HEK293 (cell line): ENCODE measurements at regions not wholly inside any gene's neighbourhood (a gene's known extent, or its start where the extent isn't known, plus 50 kb on each side); places are given as distances from the start of the nearest gene placed in this dataset.

Experiments
- CTCF ChIA-PET: fragments of 350-600 bp; formaldehyde crosslinking; extraction: SDS; loops from one replicate; lab custom pipeline; 2021; ENCODE audit warnings: antibody characterized with exemption; lab: Yijun Ruan, JAX
- POLR2A ChIA-PET: fragments of 300-600 bp; formaldehyde crosslinking; extraction: SDS; loops from one replicate; lab custom pipeline; 2020; ENCODE audit warnings: antibody characterized with exemption, inconsistent platforms; lab: Yijun Ruan, JAX
- H3K27ac ChIP-seq: fragments of 200-500 bp; sonication (Bioruptor generic); 2 replicates; pipeline ENCODE4 v1.5.1; 2014; ENCODE audit warnings: low read depth, low read length, control low read depth, inconsistent platforms; ENCODE audit errors: extremely low read depth
- H3K36me3 ChIP-seq, 2 experiments: fragments of 200-500 bp in 1 of 2; sonication (Bioruptor generic) in 1 of 2; 1 replicate in 1 of 2; 2 replicates in 1 of 2; pipeline ENCODE4 v1.5.1; 2014 to 2017; ENCODE audit warnings: inconsistent platforms in 2 of 2, low read length in 2 of 2; ENCODE audit not compliant: control insufficient read depth in 2 of 2, insufficient read depth in 1 of 2
- H3K4me1 ChIP-seq: fragments of 200-500 bp; sonication (Bioruptor generic); 2 replicates; pipeline ENCODE4 v1.5.1; 2014; ENCODE audit warnings: mild to moderate bottlenecking, low read length, inconsistent platforms; ENCODE audit not compliant: control insufficient read depth, insufficient read depth
- H3K4me3 ChIP-seq: 2 replicates; pipeline ENCODE4 v1.5.1; 2011; ENCODE audit warnings: low read depth, mild to moderate bottlenecking, control low read depth, low read length, moderate library complexity
- H3K9me3 ChIP-seq: fragments of 200-500 bp; sonication (Bioruptor generic); 2 replicates; pipeline ENCODE4 v1.5.1; 2014; ENCODE audit warnings: low read depth, low read length, inconsistent platforms; ENCODE audit not compliant: control insufficient read depth, insufficient read depth
- BCL11A ChIP-seq: fragments of 450-650 bp; formaldehyde crosslinking; IDR thresholded peaks from 2 replicates; pipeline ENCODE4 v1.5.1; 2016; ENCODE audit warnings: low read depth, missing biosample characterization, missing genetic modification characterization
- SALL2 ChIP-seq: fragments of 450-650 bp; formaldehyde crosslinking; IDR thresholded peaks from 2 replicates; pipeline ENCODE4 v1.5.0; 2017; ENCODE audit warnings: missing biosample characterization, mild to moderate bottlenecking, missing genetic modification characterization, borderline replicate concordance
- SP7 ChIP-seq: fragments of 450-650 bp; formaldehyde crosslinking; IDR thresholded peaks from 2 replicates; pipeline ENCODE4 v1.5.1; 2016; ENCODE audit warnings: missing biosample characterization, missing genetic modification characterization
- TRIM28 ChIP-seq: IDR thresholded peaks from 2 replicates; pipeline ENCODE4 v1.6.1; 2011; ENCODE audit warnings: low read length, control low read depth, borderline replicate concordance
- ZBTB20 ChIP-seq: fragments of 450-650 bp; formaldehyde crosslinking; IDR thresholded peaks from 2 replicates; pipeline ENCODE4 v1.5.1; 2016; ENCODE audit warnings: missing biosample characterization, missing genetic modification characterization
- ZNF311 ChIP-seq: fragments of 450-650 bp; formaldehyde crosslinking; IDR thresholded peaks from 2 replicates; pipeline ENCODE4 v1.5.1; 2017; ENCODE audit warnings: missing biosample characterization, missing genetic modification characterization, borderline replicate concordance
- ZNF670 ChIP-seq: fragments of 450-650 bp; formaldehyde crosslinking; IDR thresholded peaks from 2 replicates; pipeline ENCODE4 v1.5.1; 2016; ENCODE audit warnings: missing biosample characterization, missing genetic modification characterization, low read depth
- ZNF707 ChIP-seq: fragments of 450-650 bp; formaldehyde crosslinking; IDR thresholded peaks from 2 replicates; pipeline ENCODE4 v1.5.1; 2016; ENCODE audit warnings: missing biosample characterization, missing genetic modification characterization
- TF ChIP-seq, protein P1 (sequence below): fragments of 450-650 bp; formaldehyde crosslinking; conservative IDR thresholded peaks from 2 replicates; pipeline ENCODE4 v1.5.1; 2016; ENCODE audit warnings: low read depth, missing biosample characterization, missing genetic modification characterization
- TF ChIP-seq, protein P2 (sequence below): fragments of 450-650 bp; formaldehyde crosslinking; IDR thresholded peaks from 2 replicates; pipeline ENCODE4 v1.5.1; 2017; ENCODE audit warnings: missing biosample characterization, missing genetic modification characterization
- TF ChIP-seq, protein P3 (sequence below): fragments of 450-650 bp; formaldehyde crosslinking; IDR thresholded peaks from 2 replicates; pipeline ENCODE4 v1.5.1; 2016; ENCODE audit warnings: missing biosample characterization, missing genetic modification characterization, borderline replicate concordance

- TF ChIP-seq ZBTB20, result no peak
- peak; percentile 32; the same call in 1 of the 2 replicates for TF ChIP-seq SP7
- no peak for TF ChIP-seq ZNF707
- peak; percentile 86; the same call in 1 of the 2 replicates for TF ChIP-seq TRIM28
- TF ChIP-seq SALL2 (tag by site-specific recombination), result no peak
- TF ChIP-seq, all 188 proteins: peak for 2
- Histone ChIP-seq H3K27ac (no peak overlapping the region), H3K9me3 (no peaks in the 10 kb centered on the region), H3K36me3 (no peaks in the 10 kb centered on the region), H3K4me3 (no peak overlapping the region), H3K4me1 (no peaks in the 10 kb centered on the region)
- ChIA-PET CTCF (no interaction called here), POLR2A (no interaction called here)
Measured at GRCh38 chr13:80214521-80214991, 126.4 kb downstream of the SPRY2 start.

- TF ChIP-seq ZNF670, result no peak
- no peak for TF ChIP-seq BCL11A (tag by site-specific recombination)
- TF ChIP-seq, protein P1, sequence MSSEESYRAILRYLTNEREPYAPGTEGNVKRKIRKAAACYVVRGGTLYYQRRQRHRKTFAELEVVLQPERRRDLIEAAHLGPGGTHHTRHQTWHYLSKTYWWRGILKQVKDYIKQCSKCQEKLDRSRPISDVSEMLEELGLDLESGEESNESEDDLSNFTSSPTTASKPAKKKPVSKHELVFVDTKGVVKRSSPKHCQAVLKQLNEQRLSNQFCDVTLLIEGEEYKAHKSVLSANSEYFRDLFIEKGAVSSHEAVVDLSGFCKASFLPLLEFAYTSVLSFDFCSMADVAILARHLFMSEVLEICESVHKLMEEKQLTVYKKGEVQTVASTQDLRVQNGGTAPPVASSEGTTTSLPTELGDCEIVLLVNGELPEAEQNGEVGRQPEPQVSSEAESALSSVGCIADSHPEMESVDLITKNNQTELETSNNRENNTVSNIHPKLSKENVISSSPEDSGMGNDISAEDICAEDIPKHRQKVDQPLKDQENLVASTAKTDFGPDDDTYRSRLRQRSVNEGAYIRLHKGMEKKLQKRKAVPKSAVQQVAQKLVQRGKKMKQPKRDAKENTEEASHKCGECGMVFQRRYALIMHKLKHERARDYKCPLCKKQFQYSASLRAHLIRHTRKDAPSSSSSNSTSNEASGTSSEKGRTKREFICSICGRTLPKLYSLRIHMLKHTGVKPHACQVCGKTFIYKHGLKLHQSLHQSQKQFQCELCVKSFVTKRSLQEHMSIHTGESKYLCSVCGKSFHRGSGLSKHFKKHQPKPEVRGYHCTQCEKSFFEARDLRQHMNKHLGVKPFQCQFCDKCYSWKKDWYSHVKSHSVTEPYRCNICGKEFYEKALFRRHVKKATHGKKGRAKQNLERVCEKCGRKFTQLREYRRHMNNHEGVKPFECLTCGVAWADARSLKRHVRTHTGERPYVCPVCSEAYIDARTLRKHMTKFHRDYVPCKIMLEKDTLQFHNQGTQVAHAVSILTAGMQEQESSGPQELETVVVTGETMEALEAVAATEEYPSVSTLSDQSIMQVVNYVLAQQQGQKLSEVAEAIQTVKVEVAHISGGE (tag by site-specific recombination), result no peak
- TF ChIP-seq, protein P2, sequence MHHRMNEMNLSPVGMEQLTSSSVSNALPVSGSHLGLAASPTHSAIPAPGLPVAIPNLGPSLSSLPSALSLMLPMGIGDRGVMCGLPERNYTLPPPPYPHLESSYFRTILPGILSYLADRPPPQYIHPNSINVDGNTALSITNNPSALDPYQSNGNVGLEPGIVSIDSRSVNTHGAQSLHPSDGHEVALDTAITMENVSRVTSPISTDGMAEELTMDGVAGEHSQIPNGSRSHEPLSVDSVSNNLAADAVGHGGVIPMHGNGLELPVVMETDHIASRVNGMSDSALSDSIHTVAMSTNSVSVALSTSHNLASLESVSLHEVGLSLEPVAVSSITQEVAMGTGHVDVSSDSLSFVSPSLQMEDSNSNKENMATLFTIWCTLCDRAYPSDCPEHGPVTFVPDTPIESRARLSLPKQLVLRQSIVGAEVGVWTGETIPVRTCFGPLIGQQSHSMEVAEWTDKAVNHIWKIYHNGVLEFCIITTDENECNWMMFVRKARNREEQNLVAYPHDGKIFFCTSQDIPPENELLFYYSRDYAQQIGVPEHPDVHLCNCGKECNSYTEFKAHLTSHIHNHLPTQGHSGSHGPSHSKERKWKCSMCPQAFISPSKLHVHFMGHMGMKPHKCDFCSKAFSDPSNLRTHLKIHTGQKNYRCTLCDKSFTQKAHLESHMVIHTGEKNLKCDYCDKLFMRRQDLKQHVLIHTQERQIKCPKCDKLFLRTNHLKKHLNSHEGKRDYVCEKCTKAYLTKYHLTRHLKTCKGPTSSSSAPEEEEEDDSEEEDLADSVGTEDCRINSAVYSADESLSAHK (tag by site-specific recombination), result no peak
- TF ChIP-seq, protein P3, sequence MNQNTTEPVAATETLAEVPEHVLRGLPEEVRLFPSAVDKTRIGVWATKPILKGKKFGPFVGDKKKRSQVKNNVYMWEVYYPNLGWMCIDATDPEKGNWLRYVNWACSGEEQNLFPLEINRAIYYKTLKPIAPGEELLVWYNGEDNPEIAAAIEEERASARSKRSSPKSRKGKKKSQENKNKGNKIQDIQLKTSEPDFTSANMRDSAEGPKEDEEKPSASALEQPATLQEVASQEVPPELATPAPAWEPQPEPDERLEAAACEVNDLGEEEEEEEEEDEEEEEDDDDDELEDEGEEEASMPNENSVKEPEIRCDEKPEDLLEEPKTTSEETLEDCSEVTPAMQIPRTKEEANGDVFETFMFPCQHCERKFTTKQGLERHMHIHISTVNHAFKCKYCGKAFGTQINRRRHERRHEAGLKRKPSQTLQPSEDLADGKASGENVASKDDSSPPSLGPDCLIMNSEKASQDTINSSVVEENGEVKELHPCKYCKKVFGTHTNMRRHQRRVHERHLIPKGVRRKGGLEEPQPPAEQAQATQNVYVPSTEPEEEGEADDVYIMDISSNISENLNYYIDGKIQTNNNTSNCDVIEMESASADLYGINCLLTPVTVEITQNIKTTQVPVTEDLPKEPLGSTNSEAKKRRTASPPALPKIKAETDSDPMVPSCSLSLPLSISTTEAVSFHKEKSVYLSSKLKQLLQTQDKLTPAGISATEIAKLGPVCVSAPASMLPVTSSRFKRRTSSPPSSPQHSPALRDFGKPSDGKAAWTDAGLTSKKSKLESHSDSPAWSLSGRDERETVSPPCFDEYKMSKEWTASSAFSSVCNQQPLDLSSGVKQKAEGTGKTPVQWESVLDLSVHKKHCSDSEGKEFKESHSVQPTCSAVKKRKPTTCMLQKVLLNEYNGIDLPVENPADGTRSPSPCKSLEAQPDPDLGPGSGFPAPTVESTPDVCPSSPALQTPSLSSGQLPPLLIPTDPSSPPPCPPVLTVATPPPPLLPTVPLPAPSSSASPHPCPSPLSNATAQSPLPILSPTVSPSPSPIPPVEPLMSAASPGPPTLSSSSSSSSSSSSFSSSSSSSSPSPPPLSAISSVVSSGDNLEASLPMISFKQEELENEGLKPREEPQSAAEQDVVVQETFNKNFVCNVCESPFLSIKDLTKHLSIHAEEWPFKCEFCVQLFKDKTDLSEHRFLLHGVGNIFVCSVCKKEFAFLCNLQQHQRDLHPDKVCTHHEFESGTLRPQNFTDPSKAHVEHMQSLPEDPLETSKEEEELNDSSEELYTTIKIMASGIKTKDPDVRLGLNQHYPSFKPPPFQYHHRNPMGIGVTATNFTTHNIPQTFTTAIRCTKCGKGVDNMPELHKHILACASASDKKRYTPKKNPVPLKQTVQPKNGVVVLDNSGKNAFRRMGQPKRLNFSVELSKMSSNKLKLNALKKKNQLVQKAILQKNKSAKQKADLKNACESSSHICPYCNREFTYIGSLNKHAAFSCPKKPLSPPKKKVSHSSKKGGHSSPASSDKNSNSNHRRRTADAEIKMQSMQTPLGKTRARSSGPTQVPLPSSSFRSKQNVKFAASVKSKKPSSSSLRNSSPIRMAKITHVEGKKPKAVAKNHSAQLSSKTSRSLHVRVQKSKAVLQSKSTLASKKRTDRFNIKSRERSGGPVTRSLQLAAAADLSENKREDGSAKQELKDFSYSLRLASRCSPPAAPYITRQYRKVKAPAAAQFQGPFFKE (tag by site-specific recombination), result no peak
- no peak for TF ChIP-seq ZNF311
- Histone ChIP-seq H3K9me3 (no peaks in the 10 kb centered on the region), H3K4me1 (no peaks in the 10 kb centered on the region), H3K36me3 (no peaks in the 10 kb centered on the region), H3K27ac (no peak overlapping the region), H3K4me3 (no peak overlapping the region)
- CTCF ChIA-PET, result no interaction called here
- POLR2A ChIA-PET, result no interaction called here
Measured at GRCh38 chr13:80214050-80214449, 126.9 kb downstream of the SPRY2 start.
